GM19395 (cell line): ENCODE measurements at regions not wholly inside any gene's neighbourhood (a gene's known extent, or its start where the extent isn't known, plus 50 kb on each side); places are given as distances from the start of the nearest gene placed in this dataset.
"Not testable (repeated sequence)": the region's sequence is repeated elsewhere in the genome, so short reads cannot be mapped to it uniquely, and the experiment has no call there.

Experiments
- ATAC-seq: cut with Tn5 transposase; IDR thresholded peaks from one replicate; pipeline ENCODE4 v1.9.1; 2021; ENCODE audit warnings: mild to moderate bottlenecking, moderate library complexity; ENCODE audit not compliant: unreplicated experiment

- no peak for ATAC-seq
Measured at GRCh38 chr13:83162493-83162892, 719.8 kb downstream of the SLITRK1 start.

DNA sequence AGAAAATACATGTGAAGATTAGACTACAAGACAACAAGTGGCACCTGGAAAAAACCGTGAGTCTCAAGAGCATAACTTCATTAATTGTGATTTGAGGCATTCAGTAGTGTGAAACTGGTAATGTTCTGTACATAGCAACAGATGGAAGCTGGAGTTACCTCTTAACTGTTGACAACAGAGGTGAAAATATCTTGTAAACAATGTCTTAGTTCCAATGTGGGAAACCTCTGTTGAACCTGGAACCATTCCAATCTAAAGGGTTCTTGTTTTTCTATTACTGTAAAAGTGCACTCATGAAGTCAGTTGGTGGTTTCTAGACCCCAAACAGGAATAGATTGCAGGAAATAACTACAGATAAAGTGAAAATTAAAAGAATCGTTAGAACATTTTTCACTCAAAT is 728.4 kb downstream of the SLITRK1 start:
- ATAC-seq = no peak

DNA sequence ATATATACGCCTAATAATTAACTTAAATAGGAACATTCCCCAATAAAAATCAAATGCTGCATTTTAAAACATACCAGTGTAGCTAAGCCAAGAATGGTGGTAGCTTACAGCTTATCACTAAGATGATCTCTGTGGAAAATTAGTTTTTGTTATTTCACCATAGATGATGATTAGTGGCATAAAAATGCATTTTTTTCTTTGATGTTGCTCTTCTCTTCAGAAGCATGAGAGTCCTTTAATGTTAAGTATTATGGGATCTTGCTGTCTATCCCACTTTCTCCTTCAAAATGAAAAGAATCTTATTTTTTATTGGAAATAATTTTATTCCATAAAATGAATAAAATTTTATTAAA is 731.0 kb downstream of the SLITRK1 start:
- ATAC-seq = no peak

DNA sequence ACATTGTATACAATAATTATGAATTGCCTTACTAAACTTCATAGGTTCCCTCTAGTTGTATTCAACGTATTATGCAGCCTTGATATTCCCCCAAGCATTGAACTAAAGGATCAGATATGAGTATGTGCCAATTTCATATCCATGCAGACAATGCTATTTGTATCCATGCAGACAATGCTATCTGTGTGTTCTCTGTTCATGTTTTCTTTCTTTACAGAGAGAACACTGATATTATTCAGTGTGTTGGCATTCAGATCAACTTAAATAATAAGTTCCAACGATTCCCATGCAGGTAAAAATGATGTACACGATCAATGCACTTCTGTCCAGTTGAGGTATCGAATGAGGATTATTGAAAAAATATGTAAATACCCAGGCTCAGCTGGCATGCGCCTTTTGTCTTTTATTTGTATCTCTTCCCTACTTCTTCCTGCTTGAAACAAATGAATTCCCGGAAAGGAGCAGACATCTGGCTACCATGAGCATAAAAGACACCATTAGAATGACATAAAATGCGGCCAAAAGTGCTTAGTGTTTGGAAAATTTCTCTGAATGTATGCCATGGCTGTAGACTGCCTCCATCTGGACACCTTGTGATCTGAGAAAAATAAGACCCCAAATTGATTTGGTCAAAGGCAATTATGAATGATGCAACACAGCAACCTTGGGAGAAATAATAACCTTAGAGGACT is 731.5 kb downstream of the SLITRK1 start:
- no peak for ATAC-seq

- no peak for ATAC-seq
Measured at GRCh38 chr13:83136660-83137059, 745.6 kb downstream of the SLITRK1 start.

DNA sequence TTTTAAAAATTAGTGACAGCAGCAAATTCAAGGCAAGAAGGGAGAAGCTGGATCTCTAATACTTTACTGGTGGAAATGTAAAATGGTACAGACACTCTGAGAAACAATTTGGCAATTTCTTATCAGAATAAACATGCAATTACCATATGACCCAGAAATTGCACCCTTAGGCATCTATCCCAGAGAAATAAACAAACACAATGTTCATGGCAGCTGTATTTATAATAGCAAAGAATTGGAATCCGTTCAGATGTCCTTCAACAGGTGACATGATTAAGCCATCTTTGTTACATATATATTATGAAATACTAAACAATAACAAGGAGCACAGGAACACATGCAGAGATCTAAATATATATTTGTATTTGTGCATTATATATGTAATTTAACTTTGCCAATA is 756.5 kb downstream of the SLITRK1 start:
- no peak for ATAC-seq

GRCh38 chr13:83121896-83122295 is 760.4 kb downstream of the SLITRK1 start:
- no peak for ATAC-seq

DNA sequence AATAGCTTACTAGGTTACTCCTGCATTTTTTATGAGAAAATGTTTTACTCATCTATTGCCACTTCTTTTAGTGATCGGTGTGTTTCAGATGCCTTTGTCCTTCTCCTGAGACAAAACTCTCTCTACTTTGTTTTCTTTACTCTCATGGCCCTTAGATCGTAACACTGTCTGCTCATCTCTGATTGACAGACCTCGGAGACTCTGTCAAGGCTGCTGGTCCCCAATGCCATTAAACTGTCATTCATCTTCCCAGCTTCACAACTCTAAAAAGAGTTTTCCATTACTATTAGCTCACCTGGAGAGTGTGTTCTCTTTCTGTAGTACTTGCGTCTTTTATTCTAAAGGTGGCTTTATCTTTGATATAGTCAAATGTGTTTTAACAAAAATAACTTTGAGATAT is 765.2 kb downstream of the SLITRK1 start:
- ATAC-seq = no peak

- ATAC-seq = not testable (repeated sequence)
Measured at GRCh38 chr13:83101574-83102247, 780.6 kb downstream of the SLITRK1 start.

GRCh38 chr13:83100237-83100636 is 782.0 kb downstream of the SLITRK1 start:
- no peak for ATAC-seq

DNA sequence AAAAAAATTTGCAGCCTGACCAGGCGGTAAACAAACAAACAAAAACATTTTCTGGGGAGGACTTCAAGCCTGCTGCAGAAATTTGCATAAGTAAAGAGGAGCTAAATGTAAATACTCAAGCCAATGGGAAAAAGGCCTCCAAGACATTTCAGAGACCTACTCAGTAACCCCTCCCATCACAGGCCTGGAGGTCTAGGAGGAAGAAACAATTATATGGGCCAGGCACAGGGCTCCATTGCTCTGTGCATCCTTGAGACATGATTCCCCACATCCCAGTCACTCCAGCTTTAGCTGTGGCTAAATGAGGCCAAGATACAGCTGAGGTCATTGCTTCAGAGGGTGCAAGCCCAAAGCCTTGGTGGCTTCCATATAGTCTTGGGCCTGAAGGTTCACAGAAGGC is 793.4 kb downstream of the SLITRK1 start:
- ATAC-seq = no peak

- no peak for ATAC-seq
Measured at GRCh38 chr13:83086948-83087347, 795.3 kb downstream of the SLITRK1 start.

DNA sequence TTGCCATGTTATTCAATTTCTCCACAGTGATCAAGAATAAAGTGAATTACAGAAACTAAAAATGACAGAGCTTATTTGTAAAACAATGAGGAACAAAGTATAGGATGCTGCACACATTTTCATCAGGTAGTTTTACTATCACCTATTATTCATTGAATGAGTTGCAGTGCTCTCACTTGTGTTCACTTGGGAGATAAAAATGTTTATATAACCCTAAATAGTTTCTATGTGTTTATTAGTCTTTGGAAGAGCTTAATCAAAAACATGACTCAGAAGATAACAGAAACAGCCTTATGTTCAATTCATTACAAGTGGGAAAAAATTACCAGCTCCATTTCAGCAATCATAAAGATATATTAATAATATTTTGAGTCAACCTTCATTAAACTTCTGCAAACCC is 796.2 kb downstream of the SLITRK1 start:
- ATAC-seq = no peak

- ATAC-seq = no peak
Measured at GRCh38 chr13:83085186-83085900, 796.9 kb downstream of the SLITRK1 start.

DNA sequence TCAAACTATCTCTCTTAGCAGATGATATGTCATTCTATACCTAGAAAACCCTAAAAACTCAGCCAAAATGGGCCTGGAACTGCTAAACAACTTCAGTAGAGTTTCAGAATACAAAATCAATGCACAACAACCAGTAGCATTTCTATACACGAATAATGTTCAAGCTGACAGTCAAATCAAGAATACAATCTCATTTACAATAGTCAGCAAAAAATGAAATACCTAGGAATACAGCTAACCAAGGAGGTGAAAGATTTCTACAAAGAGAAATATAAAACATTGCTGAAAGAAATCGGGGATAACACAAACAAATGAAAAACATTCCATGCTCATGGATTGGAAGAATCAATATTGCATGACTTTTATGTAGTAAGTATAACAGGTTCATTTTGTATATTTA is 804.8 kb downstream of the SLITRK1 start:
- ATAC-seq = no peak

GRCh38 chr13:83073930-83074329 is 808.3 kb downstream of the SLITRK1 start:
- ATAC-seq = not testable (repeated sequence)

- ATAC-seq = no peak
Measured at GRCh38 chr13:83065108-83065507, 817.2 kb downstream of the SLITRK1 start.

- no peak for ATAC-seq
Measured at GRCh38 chr13:83057119-83057518, 825.2 kb downstream of the SLITRK1 start.

GRCh38 chr13:83056269-83056668 is 826.0 kb downstream of the SLITRK1 start:
- no peak for ATAC-seq

GRCh38 chr13:83048419-83048818 is 833.9 kb downstream of the SLITRK1 start:
- ATAC-seq = no peak

- ATAC-seq = no peak
Measured at GRCh38 chr13:83024955-83025594, 857.2 kb downstream of the SLITRK1 start.

GRCh38 chr13:83024232-83024631 is 858.0 kb downstream of the SLITRK1 start:
- ATAC-seq = no peak
